SK-N-MC (cell line): ENCODE measurements at regions not wholly inside any gene's neighbourhood (a gene's known extent, or its start where the extent isn't known, plus 50 kb on each side); places are given as distances from the start of the nearest gene placed in this dataset.

Experiments
- EZH2 ChIP-seq: fragments of 200-600 bp; sonication (generic); IDR thresholded peaks from one replicate; pipeline ENCODE4 v1.6.1; 2017; ENCODE audit warnings: antibody characterized with exemption
- FOXP2 ChIP-seq: optimal IDR thresholded peaks from 2 replicates; pipeline ENCODE3; 2011; ENCODE audit warnings: mild to moderate bottlenecking, moderate library complexity; ENCODE audit not compliant: insufficient read depth; ENCODE audit errors: extremely low read length, control extremely low read depth
- POLR2AphosphoS5 ChIP-seq: IDR thresholded peaks from 2 replicates; pipeline ENCODE4 v1.6.1; 2012; ENCODE audit warnings: mild to moderate bottlenecking, low read depth, low read length, borderline replicate concordance

GRCh38 chr15:39066677-39067076 lies 502.1 kb upstream of the RASGRP1 start:
- no peak for TF ChIP-seq EZH2
- no peak for TF ChIP-seq POLR2AphosphoS5
- TF ChIP-seq FOXP2: no peak
